ENCODE measurements at regions not wholly inside any gene's neighbourhood (a gene's known extent, or its start where the extent isn't known, plus 50 kb on each side); places are given as distances from the start of the nearest gene placed in this dataset.

DNA sequence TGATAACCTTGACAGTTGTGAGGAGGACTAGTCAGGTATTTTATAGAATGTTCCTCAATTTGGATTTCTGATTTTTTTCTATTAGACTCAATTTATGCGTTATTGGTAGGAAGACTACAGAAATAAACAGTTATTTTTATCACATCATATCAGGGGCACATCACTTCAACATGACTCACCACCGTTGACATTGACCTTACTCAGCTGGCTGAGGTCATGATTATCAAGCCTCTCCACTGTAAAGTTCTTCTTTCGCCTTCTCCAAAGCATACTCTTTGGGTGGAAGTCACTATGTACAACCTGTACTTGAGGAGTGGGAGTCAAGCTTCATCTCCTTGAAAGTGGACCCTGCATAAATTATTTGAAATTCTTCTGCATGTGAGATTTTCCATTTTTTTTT lies 194.3 kb upstream of the IGFBP3 start:
- no peak overlapping the region for H3K4me2 ChIP-seq (ENCODE audit: low read depth, low read length, poor library complexity, severe bottlenecking)
- H2AFZ ChIP-seq (ENCODE audit: low read length), result no peak overlapping the region
- no peak for TF ChIP-seq CTCF (conservative IDR thresholded peaks at IDR 0.05; ENCODE audit: low read length)
- no peak for TF ChIP-seq EZH2phosphoT487 (IDR thresholded peaks at IDR 0.05; ENCODE audit: borderline replicate concordance)
- no peaks in the 10 kb centered on the region for H3K36me3 ChIP-seq (ENCODE audit: insufficient read depth, low read length)
- no peaks in the 10 kb centered on the region for H3K27me3 ChIP-seq (ENCODE audit: insufficient read depth, low read length, poor library complexity, severe bottlenecking)
- no peak overlapping the region for H3K4me3 ChIP-seq (ENCODE audit: low read length, poor library complexity, severe bottlenecking)
- H3K9ac ChIP-seq (ENCODE audit: low read depth, low read length, poor library complexity, severe bottlenecking), result no peak overlapping the region
- H3F3A ChIP-seq (ENCODE audit: low read depth), result no peaks in the 10 kb centered on the region
- no peaks in the 10 kb centered on the region for H3K79me2 ChIP-seq (ENCODE audit: insufficient read depth, low read length)
- H3K9me2 ChIP-seq (replicated peaks; ENCODE audit: low read depth, low read length), result no peaks in the 10 kb centered on the region; the same call in 1 of the 2 replicates
- no peaks in the 10 kb centered on the region for H3K4me1 ChIP-seq (ENCODE audit: insufficient read depth, low read length, poor library complexity, severe bottlenecking)
- H3K9me3 ChIP-seq (ENCODE audit: insufficient read depth, low read depth, low read length), result no peaks in the 10 kb centered on the region
- no peaks in the 10 kb centered on the region for H4K20me1 ChIP-seq (ENCODE audit: insufficient read depth, low read length, poor library complexity, severe bottlenecking)

- no peaks in the 10 kb centered on the region for H3K27me3 ChIP-seq (ENCODE audit: insufficient read depth, low read length, poor library complexity, severe bottlenecking)
- peaks cover 4% of the 10 kb centered on the region; the same call in 1 of the 2 replicates for H3K9me2 ChIP-seq (replicated peaks; ENCODE audit: low read depth, low read length)
- no peaks in the 10 kb centered on the region for H3K79me2 ChIP-seq (ENCODE audit: insufficient read depth, low read length)
- no peak overlapping the region for H3K9ac ChIP-seq (ENCODE audit: low read depth, low read length, poor library complexity, severe bottlenecking)
- H3K4me2 ChIP-seq (ENCODE audit: low read depth, low read length, poor library complexity, severe bottlenecking), result no peak overlapping the region
- no peaks in the 10 kb centered on the region for H3K9me3 ChIP-seq (ENCODE audit: insufficient read depth, low read depth, low read length)
- TF ChIP-seq CTCF (conservative IDR thresholded peaks at IDR 0.05; ENCODE audit: low read length) (no peak), EZH2phosphoT487 (IDR thresholded peaks at IDR 0.05; ENCODE audit: borderline replicate concordance) (no peak)
- no peaks in the 10 kb centered on the region for H3K36me3 ChIP-seq (ENCODE audit: insufficient read depth, low read length)
- H3K4me3 ChIP-seq (ENCODE audit: low read length, poor library complexity, severe bottlenecking), result no peak overlapping the region
- H3K4me1 ChIP-seq (ENCODE audit: insufficient read depth, low read length, poor library complexity, severe bottlenecking), result no peaks in the 10 kb centered on the region
- H2AFZ ChIP-seq (ENCODE audit: low read length), result no peak overlapping the region
- no peaks in the 10 kb centered on the region for H4K20me1 ChIP-seq (ENCODE audit: insufficient read depth, low read length, poor library complexity, severe bottlenecking)
- no peaks in the 10 kb centered on the region for H3F3A ChIP-seq (ENCODE audit: low read depth)
Measured at GRCh38 chr7:46109437-46109836, 188.4 kb upstream of the IGFBP3 start.

- Histone ChIP-seq H3F3A (ENCODE audit: low read depth) (no peaks in the 10 kb centered on the region), H3K9me2 (replicated peaks; ENCODE audit: low read depth, low read length) (0 out of 2 replicates have a peak, but pooled peaks cover 4% of the 10 kb centered on the region), H3K4me3 (ENCODE audit: low read length, poor library complexity, severe bottlenecking) (no peak overlapping the region), H3K4me2 (ENCODE audit: low read depth, low read length, poor library complexity, severe bottlenecking) (no peak overlapping the region), H2AFZ (ENCODE audit: low read length) (no peak overlapping the region), H3K9me3 (ENCODE audit: insufficient read depth, low read depth, low read length) (no peaks in the 10 kb centered on the region), H4K20me1 (ENCODE audit: insufficient read depth, low read length, poor library complexity, severe bottlenecking) (no peaks in the 10 kb centered on the region), H3K4me1 (ENCODE audit: insufficient read depth, low read length, poor library complexity, severe bottlenecking) (no peaks in the 10 kb centered on the region), H3K27me3 (ENCODE audit: insufficient read depth, low read length, poor library complexity, severe bottlenecking) (no peaks in the 10 kb centered on the region), H3K79me2 (ENCODE audit: insufficient read depth, low read length) (no peaks in the 10 kb centered on the region), H3K36me3 (ENCODE audit: insufficient read depth, low read length) (no peaks in the 10 kb centered on the region), H3K9ac (ENCODE audit: low read depth, low read length, poor library complexity, severe bottlenecking) (no peak overlapping the region)
- TF ChIP-seq EZH2phosphoT487 (IDR thresholded peaks at IDR 0.05; ENCODE audit: borderline replicate concordance), result no peak
- TF ChIP-seq CTCF (conservative IDR thresholded peaks at IDR 0.05; ENCODE audit: low read length), result no peak
Measured at GRCh38 chr7:46108272-46108671, 187.2 kb upstream of the IGFBP3 start.
